MM.1S (cell line): ENCODE measurements at regions not wholly inside any gene's neighbourhood (a gene's known extent, or its start where the extent isn't known, plus 50 kb on each side); places are given as distances from the start of the nearest gene placed in this dataset.

ENCODE experiments used
- DNase-seq: peaks from one replicate; pipeline ENCODE4 v3.0.0-alpha.2; 2015
- H2AFZ ChIP-seq: fragments of 300-600 bp; sonication (generic); 2 replicates; pipeline ENCODE4 v1.6.0; 2016; ENCODE audit warnings: antibody characterized with exemption, low read length
- H3F3A ChIP-seq: fragments of 300-600 bp; sonication (generic); 2 replicates; pipeline ENCODE4 v1.6.1; 2016; ENCODE audit warnings: mild to moderate bottlenecking, antibody characterized with exemption, low read length, moderate library complexity, mixed read lengths; ENCODE audit not compliant: insufficient read depth
- H3K27ac ChIP-seq: fragments of 300-600 bp; sonication (generic); 2 replicates; pipeline ENCODE4 v1.5.1; 2016; ENCODE audit warnings: mild to moderate bottlenecking, low read length
- H3K27me3 ChIP-seq: fragments of 300-600 bp; sonication (generic); replicated peaks from 2 replicates; pipeline ENCODE4 v1.6.0; 2016; ENCODE audit warnings: low read length; ENCODE audit not compliant: insufficient read depth
- H3K36me3 ChIP-seq: fragments of 300-600 bp; sonication (generic); replicated peaks from 2 replicates; pipeline ENCODE4 v1.6.1; 2016; ENCODE audit warnings: mild to moderate bottlenecking, low read length, mixed read lengths; ENCODE audit not compliant: insufficient read depth
- H3K4me1 ChIP-seq: fragments of 300-600 bp; sonication (generic); 2 replicates; pipeline ENCODE4 v1.6.1; 2016; ENCODE audit warnings: low read length, mixed read lengths
- H3K4me2 ChIP-seq: fragments of 300-600 bp; sonication (generic); 2 replicates; pipeline ENCODE4 v1.6.0; 2016; ENCODE audit warnings: low read depth, low read length
- H3K4me3 ChIP-seq: fragments of 300-600 bp; sonication (generic); 2 replicates; pipeline ENCODE4 v1.5.1; 2016; ENCODE audit warnings: low read length, mixed read lengths
- H3K79me2 ChIP-seq: fragments of 300-600 bp; sonication (generic); 2 replicates; pipeline ENCODE4 v1.6.1; 2016; ENCODE audit warnings: mixed run types, low read length, mixed read lengths
- H3K9ac ChIP-seq: fragments of 300-600 bp; sonication (generic); 2 replicates; pipeline ENCODE4 v1.6.1; 2016; ENCODE audit warnings: low read length, mixed read lengths
- H3K9me2 ChIP-seq: fragments of 300-600 bp; sonication (generic); replicated peaks from 2 replicates; pipeline ENCODE4 v1.6.1; 2016; ENCODE audit warnings: mild to moderate bottlenecking, low read length, mixed read lengths; ENCODE audit not compliant: insufficient read depth
- H3K9me3 ChIP-seq: fragments of 300-600 bp; sonication (generic); replicated peaks from 2 replicates; pipeline ENCODE4 v1.6.1; 2016; ENCODE audit warnings: mild to moderate bottlenecking, low read length, mixed read lengths; ENCODE audit not compliant: insufficient read depth
- H4K20me1 ChIP-seq: fragments of 300-600 bp; sonication (generic); 2 replicates; pipeline ENCODE4 v1.6.1; 2016; ENCODE audit warnings: mild to moderate bottlenecking, low read length, moderate library complexity, mixed read lengths; ENCODE audit not compliant: insufficient read depth
- EZH2 ChIP-seq: fragments of 300-600 bp; sonication (generic); optimal IDR thresholded peaks from 2 replicates; pipeline ENCODE3; 2017; ENCODE audit warnings: low read depth, mild to moderate bottlenecking, antibody characterized with exemption, low read length, mixed read lengths
- EZH2phosphoT487 ChIP-seq: fragments of 300-600 bp; sonication (generic); IDR thresholded peaks from 2 replicates; pipeline ENCODE4 v1.6.1; 2018; ENCODE audit warnings: antibody characterized with exemption, low read length
- TF ChIP-seq, protein P1 (sequence below): fragments of 300-600 bp; sonication (generic); IDR thresholded peaks from 2 replicates; pipeline ENCODE4 v1.5.1; 2016; ENCODE audit warnings: antibody characterized with exemption, low read length, mixed read lengths

- no peak overlapping the region for H3K4me3 ChIP-seq
- peaks cover 4% of the 10 kb centered on the region; the same call in 1 of the 2 replicates for H3K4me1 ChIP-seq
- H3K27me3 ChIP-seq, result no peaks in the 10 kb centered on the region
- no peak for TF ChIP-seq EZH2phosphoT487
- no peak overlapping the region for H3K27ac ChIP-seq
- H3K9me3 ChIP-seq, result no peaks in the 10 kb centered on the region
- no peak overlapping the region for H2AFZ ChIP-seq
- H3F3A ChIP-seq, result no peaks in the 10 kb centered on the region
- no peak overlapping the region for H3K9ac ChIP-seq
- no peaks in the 10 kb centered on the region for H3K79me2 ChIP-seq
- no peaks in the 10 kb centered on the region for H4K20me1 ChIP-seq
- no peaks in the 10 kb centered on the region for H3K36me3 ChIP-seq
- H3K9me2 ChIP-seq, result no peaks in the 10 kb centered on the region
- no peak overlapping the region for H3K4me2 ChIP-seq
- no peak for DNase-seq
These were observed 82.1 kb downstream of the RRAGC start for GRCh38 chr1:38777464-38777957.

DNA sequence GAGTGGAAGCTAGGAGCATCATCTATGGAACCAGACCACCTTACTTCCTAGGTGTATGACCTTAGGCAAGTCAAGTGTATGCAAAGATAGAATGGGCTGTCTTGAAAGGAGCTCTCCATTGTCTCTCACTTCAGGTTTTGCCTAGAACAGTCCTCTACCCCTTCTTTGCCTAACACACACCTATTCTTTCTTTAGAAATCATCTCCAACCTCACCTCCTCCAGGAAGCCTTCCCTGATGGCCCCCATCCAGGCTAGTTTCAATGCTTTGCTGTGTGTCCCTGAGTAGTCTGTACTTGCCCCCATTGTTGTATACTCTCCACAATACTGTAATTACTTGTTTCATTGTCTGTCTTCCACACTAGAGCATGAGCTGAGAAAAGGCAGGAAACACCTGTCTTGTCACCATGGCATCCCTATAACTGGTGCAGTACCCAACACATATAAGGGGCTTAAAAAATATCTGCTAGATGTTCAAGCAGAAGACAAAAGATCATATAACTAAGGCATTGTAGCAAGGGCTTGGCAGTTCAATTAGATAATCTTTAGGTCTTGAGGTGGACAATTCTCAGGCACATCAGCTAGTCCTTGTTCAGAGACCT, 83.0 kb downstream of the RRAGC start:
- no peaks in the 10 kb centered on the region for H3K9me2 ChIP-seq
- H3K27ac ChIP-seq, result no peak overlapping the region
- TF ChIP-seq EZH2, result no peak
- no peak for TF ChIP-seq EZH2phosphoT487
- TF ChIP-seq, protein P1, sequence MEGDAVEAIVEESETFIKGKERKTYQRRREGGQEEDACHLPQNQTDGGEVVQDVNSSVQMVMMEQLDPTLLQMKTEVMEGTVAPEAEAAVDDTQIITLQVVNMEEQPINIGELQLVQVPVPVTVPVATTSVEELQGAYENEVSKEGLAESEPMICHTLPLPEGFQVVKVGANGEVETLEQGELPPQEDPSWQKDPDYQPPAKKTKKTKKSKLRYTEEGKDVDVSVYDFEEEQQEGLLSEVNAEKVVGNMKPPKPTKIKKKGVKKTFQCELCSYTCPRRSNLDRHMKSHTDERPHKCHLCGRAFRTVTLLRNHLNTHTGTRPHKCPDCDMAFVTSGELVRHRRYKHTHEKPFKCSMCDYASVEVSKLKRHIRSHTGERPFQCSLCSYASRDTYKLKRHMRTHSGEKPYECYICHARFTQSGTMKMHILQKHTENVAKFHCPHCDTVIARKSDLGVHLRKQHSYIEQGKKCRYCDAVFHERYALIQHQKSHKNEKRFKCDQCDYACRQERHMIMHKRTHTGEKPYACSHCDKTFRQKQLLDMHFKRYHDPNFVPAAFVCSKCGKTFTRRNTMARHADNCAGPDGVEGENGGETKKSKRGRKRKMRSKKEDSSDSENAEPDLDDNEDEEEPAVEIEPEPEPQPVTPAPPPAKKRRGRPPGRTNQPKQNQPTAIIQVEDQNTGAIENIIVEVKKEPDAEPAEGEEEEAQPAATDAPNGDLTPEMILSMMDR, result no peak
- no peaks in the 10 kb centered on the region for H3K36me3 ChIP-seq
- no peaks in the 10 kb centered on the region for H3K9me3 ChIP-seq
- H3K79me2 ChIP-seq, result no peaks in the 10 kb centered on the region
- H3K4me1 ChIP-seq, result peaks cover 4% of the 10 kb centered on the region; the same call in 1 of the 2 replicates
- H2AFZ ChIP-seq, result no peak overlapping the region
- DNase-seq, result no peak
- H3K27me3 ChIP-seq, result no peaks in the 10 kb centered on the region
- no peak overlapping the region for H3K4me2 ChIP-seq
- no peaks in the 10 kb centered on the region for H3F3A ChIP-seq
- H3K9ac ChIP-seq, result no peak overlapping the region
- no peaks in the 10 kb centered on the region for H4K20me1 ChIP-seq
- no peak overlapping the region for H3K4me3 ChIP-seq

DNA sequence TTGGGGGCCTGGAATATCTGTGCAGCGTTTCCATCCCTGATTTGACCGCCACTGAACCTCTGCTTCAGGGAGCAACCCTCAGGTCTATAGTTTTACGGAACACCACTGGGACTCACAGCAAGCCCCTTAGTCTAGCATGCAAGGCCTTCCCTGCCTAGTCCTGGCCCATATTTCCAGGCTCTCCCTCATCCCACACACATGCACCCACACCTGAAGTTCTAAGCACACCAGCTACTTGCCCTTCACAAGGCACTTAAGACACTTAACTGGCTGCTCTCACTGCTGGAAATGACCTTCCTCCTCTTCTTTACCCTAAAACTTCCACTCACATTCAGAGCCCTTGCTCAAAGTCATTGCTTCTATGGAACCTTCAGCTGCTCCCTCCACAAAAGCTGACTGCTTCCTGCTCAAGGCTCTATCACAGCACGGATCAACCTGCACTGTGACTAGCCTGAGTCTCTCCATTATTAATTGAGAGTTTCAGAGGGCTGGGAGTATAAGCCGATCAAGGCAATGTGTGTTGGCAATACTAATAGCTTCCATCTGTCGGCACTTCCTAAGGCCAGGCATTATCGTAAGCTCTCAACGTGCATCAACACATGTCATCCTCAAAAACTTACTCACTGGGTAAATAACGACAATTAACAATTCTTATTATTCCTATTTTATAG, 84.3 kb downstream of the RRAGC start:
- Histone ChIP-seq H3K27me3 (no peaks in the 10 kb centered on the region), H3K36me3 (no peaks in the 10 kb centered on the region), H2AFZ (no peak overlapping the region), H3K9ac (no peak overlapping the region), H3K4me3 (no peak overlapping the region), H4K20me1 (no peaks in the 10 kb centered on the region), H3K4me2 (no peak overlapping the region), H3K27ac (no peak overlapping the region), H3K4me1 (peaks cover 4% of the 10 kb centered on the region; the same call in 1 of the 2 replicates), H3K79me2 (no peaks in the 10 kb centered on the region), H3K9me3 (no peaks in the 10 kb centered on the region), H3K9me2 (no peaks in the 10 kb centered on the region), H3F3A (no peaks in the 10 kb centered on the region)
- no peak for DNase-seq
- TF ChIP-seq, protein P1, result no peak
- no peak for TF ChIP-seq EZH2
- TF ChIP-seq EZH2phosphoT487, result no peak

DNA sequence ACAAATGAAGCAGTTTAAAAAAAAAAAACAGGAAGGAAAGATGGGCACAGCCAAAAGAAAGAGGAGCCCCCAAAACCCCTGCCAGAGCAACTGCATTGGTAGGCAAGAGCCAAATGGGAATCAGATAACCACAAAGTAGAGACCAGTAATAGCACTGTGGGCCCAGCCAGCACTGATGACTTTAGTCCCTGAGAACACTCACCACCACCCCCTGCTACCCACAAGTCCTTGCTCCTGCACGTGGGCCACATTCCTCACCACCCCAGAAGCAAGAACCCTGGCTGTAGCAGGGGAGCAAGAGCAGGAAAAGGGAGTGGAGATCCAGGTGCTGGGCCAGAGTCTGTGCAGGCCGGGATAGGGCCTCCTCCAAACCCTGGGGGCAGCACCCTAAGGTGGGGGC, 86.1 kb downstream of the RRAGC start:
- Histone ChIP-seq H3K9me3 (no peaks in the 10 kb centered on the region), H3K27me3 (no peaks in the 10 kb centered on the region), H3K9me2 (no peaks in the 10 kb centered on the region), H3K4me2 (no peak overlapping the region), H3K4me3 (no peak overlapping the region), H3K27ac (no peak overlapping the region), H4K20me1 (no peaks in the 10 kb centered on the region), H3K4me1 (no peaks in the 10 kb centered on the region), H3F3A (no peaks in the 10 kb centered on the region), H3K36me3 (no peaks in the 10 kb centered on the region), H3K79me2 (no peaks in the 10 kb centered on the region), H2AFZ (no peak overlapping the region), H3K9ac (no peak overlapping the region)
- no peak for DNase-seq
- no peak for TF ChIP-seq EZH2phosphoT487
- TF ChIP-seq, protein P1, result no peak
- TF ChIP-seq EZH2, result no peak
